Lung (tissue), 11 donors: ENCODE measurements at regions not wholly inside any gene's neighbourhood (a gene's known extent, or its start where the extent isn't known, plus 50 kb on each side); places are given as distances from the start of the nearest gene placed in this dataset.

Experiments used
- ATAC-seq: fragments of 200-7000 bp; cut with Tn5 transposase; one replicate; pipeline ENCODE4 v1.9.1; 2020; ENCODE audit warnings: moderate number of reproducible peaks; ENCODE audit not compliant: insufficient read depth, low FRiP score
- DNase-seq, 3 donors: peaks; one replicate each; pipeline ENCODE4 v3.0.0-alpha.2; 2013 to 2017
- H3K27ac ChIP-seq, 2 donors: one replicate each; pipeline ENCODE4 v1.5.1; 2013; ENCODE audit warnings: mild to moderate bottlenecking in 2 of 2, moderate library complexity in 2 of 2, control low read depth in 1 of 2, inconsistent platforms in 1 of 2, low read depth in 1 of 2, low read length in 1 of 2
- H3K27me3 ChIP-seq, 3 donors: one replicate each; pipeline ENCODE4 v1.5.1; 2013; ENCODE audit warnings: low read length in 2 of 3; ENCODE audit not compliant: control insufficient read depth in 3 of 3, insufficient read depth in 3 of 3
- H3K36me3 ChIP-seq, 4 donors: one replicate each; pipeline ENCODE4 v1.5.1; 2013; ENCODE audit warnings: low read length in 4 of 4, mild to moderate bottlenecking in 1 of 4, moderate library complexity in 1 of 4; ENCODE audit not compliant: control insufficient read depth in 4 of 4, insufficient read depth in 4 of 4
- H3K4me1 ChIP-seq, 5 donors: one replicate each; pipeline ENCODE4 v1.5.1; 2013; ENCODE audit warnings: low read length in 5 of 5, mild to moderate bottlenecking in 2 of 5, moderate library complexity in 1 of 5; ENCODE audit not compliant: control insufficient read depth in 5 of 5, insufficient read depth in 5 of 5
- H3K4me3 ChIP-seq: one replicate; pipeline ENCODE4 v1.5.1; 2013; ENCODE audit warnings: mild to moderate bottlenecking, control low read depth, moderate library complexity
- H3K9ac ChIP-seq, 2 donors: one replicate each; pipeline ENCODE4 v1.5.1; 2013; ENCODE audit warnings: low read length in 2 of 2, control low read depth in 1 of 2; ENCODE audit not compliant: insufficient read depth in 1 of 2
- H3K9me3 ChIP-seq, 4 donors: one replicate each; pipeline ENCODE4 v1.5.1; 2013; ENCODE audit warnings: low read length in 3 of 4, mild to moderate bottlenecking in 1 of 4, moderate library complexity in 1 of 4; ENCODE audit not compliant: control insufficient read depth in 4 of 4, insufficient read depth in 3 of 4
- WGBS, 2 donors: extraction: QIAGEN DNeasy Blood & Tissue Kit; methylation state at CpG; one replicate each; pipeline ENCODE4 v1.1.7; 2013; 5-methylcytosine and 5-hydroxymethylcytosine counted together
- TF ChIP-seq, protein P1 (sequence below): IDR thresholded peaks from 2 replicates; pipeline ENCODE4 v1.5.1; 2012; ENCODE audit warnings: mild to moderate bottlenecking; ENCODE audit errors: control extremely low read depth, extremely low read depth
- donor health status: control.
- donor health status: control.
- donor health status: Bipolar disorder and iron deficiency.
- donor health status: healthy.
- donor health status: DM: yes; HTN: yes; CAD: no.

DNA sequence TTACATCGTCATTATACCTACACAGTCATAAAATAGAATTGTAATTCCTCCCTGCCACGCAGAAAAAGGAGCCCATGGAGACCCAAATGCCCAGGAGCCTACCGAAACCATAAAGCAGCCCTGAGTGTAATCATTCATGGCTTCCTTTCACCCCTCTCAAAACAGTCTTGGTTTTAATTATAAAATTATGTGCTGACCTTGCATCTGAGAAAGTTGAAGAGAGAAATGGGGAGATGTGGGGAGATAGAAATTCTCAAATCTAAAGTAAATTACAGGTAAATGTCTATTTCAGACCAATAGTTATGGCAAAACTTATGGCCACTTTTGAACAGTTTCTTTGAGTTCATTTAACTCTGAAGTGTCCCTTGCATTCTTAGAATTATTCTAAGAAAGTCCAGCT, 1068.8 kb downstream of the BCL11A start:
- Histone ChIP-seq H3K27me3 (no peaks in the 10 kb centered on the region), H3K27ac (no peak overlapping the region), H3K4me1 (no peaks in the 10 kb centered on the region), H3K36me3 (no peaks in the 10 kb centered on the region), H3K9me3 (peaks cover 0 to 3% (median 0%) of the 10 kb centered on the region in 4 donors), H3K4me3 (no peak overlapping the region), H3K9ac (no peak overlapping the region)
- WGBS, 2 donors: 84 to 91% methylated on average over 3 of the region's 3 CpGs
- ATAC-seq (no peak), DNase-seq (no peak)
- TF ChIP-seq, protein P1, sequence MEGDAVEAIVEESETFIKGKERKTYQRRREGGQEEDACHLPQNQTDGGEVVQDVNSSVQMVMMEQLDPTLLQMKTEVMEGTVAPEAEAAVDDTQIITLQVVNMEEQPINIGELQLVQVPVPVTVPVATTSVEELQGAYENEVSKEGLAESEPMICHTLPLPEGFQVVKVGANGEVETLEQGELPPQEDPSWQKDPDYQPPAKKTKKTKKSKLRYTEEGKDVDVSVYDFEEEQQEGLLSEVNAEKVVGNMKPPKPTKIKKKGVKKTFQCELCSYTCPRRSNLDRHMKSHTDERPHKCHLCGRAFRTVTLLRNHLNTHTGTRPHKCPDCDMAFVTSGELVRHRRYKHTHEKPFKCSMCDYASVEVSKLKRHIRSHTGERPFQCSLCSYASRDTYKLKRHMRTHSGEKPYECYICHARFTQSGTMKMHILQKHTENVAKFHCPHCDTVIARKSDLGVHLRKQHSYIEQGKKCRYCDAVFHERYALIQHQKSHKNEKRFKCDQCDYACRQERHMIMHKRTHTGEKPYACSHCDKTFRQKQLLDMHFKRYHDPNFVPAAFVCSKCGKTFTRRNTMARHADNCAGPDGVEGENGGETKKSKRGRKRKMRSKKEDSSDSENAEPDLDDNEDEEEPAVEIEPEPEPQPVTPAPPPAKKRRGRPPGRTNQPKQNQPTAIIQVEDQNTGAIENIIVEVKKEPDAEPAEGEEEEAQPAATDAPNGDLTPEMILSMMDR: no peak

DNA sequence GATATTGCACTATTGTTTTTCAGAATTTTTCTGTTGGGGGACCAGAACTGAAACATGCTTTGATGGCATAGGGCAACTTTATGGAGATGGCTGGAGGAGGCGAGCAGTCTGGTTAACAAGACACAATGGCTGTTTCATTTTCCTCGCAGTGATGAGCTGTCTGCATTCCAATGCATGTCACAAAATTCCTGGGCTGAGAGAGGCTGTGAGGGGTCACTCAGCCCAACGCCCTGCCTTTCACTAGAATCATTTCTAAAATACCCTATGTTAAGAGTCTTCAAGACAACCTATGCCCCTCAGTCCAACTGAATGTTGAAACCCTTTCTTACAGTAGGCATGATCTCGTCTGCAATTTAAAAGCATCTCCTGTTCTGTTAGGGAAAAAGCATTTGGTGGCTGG, 1090.0 kb downstream of the BCL11A start:
- Histone ChIP-seq H3K27me3 (no peaks in the 10 kb centered on the region), H3K27ac (no peak overlapping the region), H3K4me1 (no peaks in the 10 kb centered on the region), H3K9me3 (no peaks in the 10 kb centered on the region), H3K36me3 (no peaks in the 10 kb centered on the region), H3K4me3 (no peak overlapping the region), H3K9ac (no peak overlapping the region)
- ATAC-seq (no peak), DNase-seq (peak; percentile 16 to 27 (median 16))
- 55 to 84% methylated on average over 4 of the region's 4 CpGs for WGBS, 2 donors
- TF ChIP-seq, protein P1: no peak

DNA sequence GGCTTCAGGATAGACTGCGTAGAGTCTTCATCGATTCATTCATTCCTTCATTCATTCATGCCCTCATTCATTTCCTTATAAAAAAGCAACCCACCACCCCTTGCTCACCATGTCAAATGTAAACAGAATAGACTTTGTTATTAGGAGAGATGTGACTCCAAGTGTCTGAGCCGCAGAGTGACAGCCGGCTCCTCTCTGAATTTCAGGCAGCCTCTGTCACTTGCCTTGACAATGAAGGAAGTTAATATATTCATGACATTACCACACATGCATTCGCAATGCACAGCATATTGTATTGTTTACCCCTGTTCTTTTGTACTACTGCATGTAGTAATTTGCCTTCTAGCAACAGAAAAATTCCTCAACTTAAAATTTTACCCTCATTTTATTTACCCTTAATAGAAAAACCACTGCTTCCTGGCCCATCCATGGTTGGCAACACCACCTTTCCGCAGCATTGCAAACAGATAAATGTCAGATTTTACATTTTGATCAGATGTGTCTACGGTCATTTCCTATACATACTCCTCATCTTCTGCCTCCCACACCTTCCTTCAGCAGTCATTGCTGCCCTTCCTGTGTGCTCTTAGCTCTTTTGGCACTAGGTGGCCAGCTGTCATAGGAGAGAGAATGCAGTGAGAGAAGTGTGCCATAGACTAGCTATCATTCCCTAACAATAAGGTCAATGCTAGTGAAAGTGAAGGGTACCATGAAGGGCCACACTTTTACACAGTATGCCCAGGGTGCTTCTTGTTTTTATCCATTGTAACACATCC, 1090.8 kb downstream of the BCL11A start:
- TF ChIP-seq, protein P1: no peak
- no peak for ATAC-seq
- H3K4me3 ChIP-seq: no peak overlapping the region
- no peaks in the 10 kb centered on the region for H3K36me3 ChIP-seq
- H3K9me3 ChIP-seq: no peaks in the 10 kb centered on the region
- DNase-seq: no peak
- H3K27me3 ChIP-seq: no peaks in the 10 kb centered on the region
- H3K4me1 ChIP-seq: no peaks in the 10 kb centered on the region
- no peak overlapping the region for H3K9ac ChIP-seq
- 71 to 75% methylated on average over 7 of the region's 7 CpGs for WGBS, 2 donors
- no peak overlapping the region for H3K27ac ChIP-seq

DNA sequence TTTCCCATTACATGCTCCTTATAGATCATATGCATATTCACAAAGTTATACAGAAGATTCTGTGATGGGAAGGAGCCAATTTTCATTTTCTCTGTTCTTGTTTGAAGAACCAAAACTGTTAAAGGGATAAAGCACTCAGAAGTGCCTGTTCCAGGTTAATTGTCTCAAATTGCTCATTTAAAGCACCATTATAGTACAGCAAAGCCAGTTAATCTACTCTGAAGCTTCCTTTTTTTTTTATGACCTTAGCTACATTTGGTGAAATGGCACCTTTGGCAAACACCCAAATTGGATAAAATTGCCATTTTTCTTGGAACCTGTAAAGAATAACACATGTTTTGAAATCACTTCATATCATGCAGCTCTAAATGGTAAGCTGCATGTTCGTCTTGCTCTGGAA, 1092.3 kb downstream of the BCL11A start:
- TF ChIP-seq, protein P1: no peak

More for the DNA sequence above, 1092.3 kb downstream of the BCL11A start:
- 51 to 57% methylated on average over 1 of the region's 1 CpG for WGBS, 2 donors
- DNase-seq (no peak), ATAC-seq (no peak)
- Histone ChIP-seq H3K4me1 (no peaks in the 10 kb centered on the region), H3K36me3 (no peaks in the 10 kb centered on the region), H3K4me3 (no peak overlapping the region), H3K27ac (no peak overlapping the region), H3K9ac (no peak overlapping the region), H3K9me3 (no peaks in the 10 kb centered on the region), H3K27me3 (no peaks in the 10 kb centered on the region)
